OCI-LY3 (cell line): ENCODE measurements at regions not wholly inside any gene's neighbourhood (a gene's known extent, or its start where the extent isn't known, plus 50 kb on each side); places are given as distances from the start of the nearest gene placed in this dataset.
"Not testable (repeated sequence)": the region's sequence is repeated elsewhere in the genome, so short reads cannot be mapped to it uniquely, and the experiment has no call there.

Experiments used
- H2AFZ ChIP-seq: fragments of 200-600, 300-600 bp; shearing (Covaris generic); 2 replicates; pipeline ENCODE4 v1.6.0; 2014; ENCODE audit warnings: antibody characterized with exemption, low read depth, low read length
- H3K27ac ChIP-seq: fragments of 200-600, 300-600 bp; sonication (generic); 2 replicates; pipeline ENCODE4 v1.5.1; 2014; ENCODE audit warnings: mild to moderate bottlenecking, low read length, moderate library complexity, mixed read lengths
- H3K27me3 ChIP-seq: fragments of 200-600, 300-600 bp; sonication (generic); 2 replicates; pipeline ENCODE4 v1.6.1; 2014; ENCODE audit warnings: low read depth, low read length, mixed read lengths
- H3K36me3 ChIP-seq: fragments of 200-600, 300-600 bp; sonication (generic); replicated peaks from 2 replicates; pipeline ENCODE3; 2014; ENCODE audit warnings: low read depth, low read length, mixed read lengths
- H3K4me1 ChIP-seq: fragments of 300-600, 200-600 bp; sonication (generic); 2 replicates; pipeline ENCODE4 v1.6.1; 2014; ENCODE audit warnings: low read length, mixed read lengths
- H3K4me2 ChIP-seq: fragments of 200-600, 300-600 bp; sonication (generic); 2 replicates; pipeline ENCODE4 v1.6.1; 2014; ENCODE audit warnings: low read length, mixed read lengths
- H3K4me3 ChIP-seq: fragments of 300-600, 200-600 bp; sonication (generic); 2 replicates; pipeline ENCODE4 v1.5.1; 2014; ENCODE audit warnings: antibody characterized with exemption, mild to moderate bottlenecking, low read length, moderate library complexity
- H3K79me2 ChIP-seq: fragments of 300-600, 200-600 bp; shearing (Covaris generic); 2 replicates; pipeline ENCODE4 v1.6.1; 2014; ENCODE audit warnings: mild to moderate bottlenecking, low read length, mixed read lengths
- H3K9ac ChIP-seq: fragments of 300-600, 200-600 bp; shearing (Covaris generic); 2 replicates; pipeline ENCODE4 v1.6.0; 2014; ENCODE audit warnings: mild to moderate bottlenecking, low read length, moderate library complexity
- H3K9me3 ChIP-seq: fragments of 200-600, 300-600 bp; shearing (Covaris generic); 2 replicates; pipeline ENCODE4 v1.6.1; 2014; ENCODE audit warnings: low read length, mixed read lengths; ENCODE audit not compliant: insufficient read depth
- H4K20me1 ChIP-seq: fragments of 200-600, 300-600 bp; sonication (generic); 2 replicates; pipeline ENCODE4 v1.6.1; 2016; ENCODE audit warnings: low read length, mixed read lengths; ENCODE audit not compliant: insufficient read depth
- CTCF ChIP-seq: fragments of 200-600, 300-600 bp; sonication (generic); IDR thresholded peaks from 2 replicates; pipeline ENCODE4 v1.5.1; 2014; ENCODE audit warnings: antibody characterized with exemption, low read length, low read depth
- EZH2phosphoT487 ChIP-seq: fragments of 200-600 bp; shearing (Covaris generic); IDR thresholded peaks from 2 replicates; pipeline ENCODE4 v1.6.1; 2018; ENCODE audit warnings: antibody characterized with exemption, mixed run types, low read depth

DNA sequence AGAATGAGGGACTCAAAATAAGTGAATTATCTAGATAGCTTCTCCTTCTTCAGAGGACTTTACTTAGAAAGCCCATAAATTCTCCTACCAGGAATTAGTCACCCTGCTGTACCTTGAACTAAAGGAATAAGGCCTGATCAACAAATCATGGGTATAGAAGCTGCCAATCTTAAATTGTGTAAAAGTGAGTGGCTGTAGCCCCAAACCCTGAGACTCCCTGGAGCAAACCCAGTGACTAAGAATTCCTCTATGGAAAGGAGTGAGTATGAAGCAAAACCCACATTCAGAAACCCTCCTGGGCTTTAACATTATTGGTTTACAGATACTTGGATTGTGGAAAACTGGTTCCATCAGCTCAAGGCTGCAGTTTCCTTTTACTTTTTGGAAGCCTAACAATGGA is 285.8 kb upstream of the TBX18 start:
- Histone ChIP-seq H3K4me2 (no peak overlapping the region), H3K36me3 (no peaks in the 10 kb centered on the region), H3K27ac (no peak overlapping the region), H3K4me3 (no peak overlapping the region), H3K9me3 (no peaks in the 10 kb centered on the region), H4K20me1 (no peaks in the 10 kb centered on the region), H3K4me1 (no peaks in the 10 kb centered on the region), H3K9ac (no peak overlapping the region), H3K27me3 (no peaks in the 10 kb centered on the region), H2AFZ (no peak overlapping the region), H3K79me2 (no peaks in the 10 kb centered on the region)
- no peak for TF ChIP-seq EZH2phosphoT487
- no peak for TF ChIP-seq CTCF

DNA sequence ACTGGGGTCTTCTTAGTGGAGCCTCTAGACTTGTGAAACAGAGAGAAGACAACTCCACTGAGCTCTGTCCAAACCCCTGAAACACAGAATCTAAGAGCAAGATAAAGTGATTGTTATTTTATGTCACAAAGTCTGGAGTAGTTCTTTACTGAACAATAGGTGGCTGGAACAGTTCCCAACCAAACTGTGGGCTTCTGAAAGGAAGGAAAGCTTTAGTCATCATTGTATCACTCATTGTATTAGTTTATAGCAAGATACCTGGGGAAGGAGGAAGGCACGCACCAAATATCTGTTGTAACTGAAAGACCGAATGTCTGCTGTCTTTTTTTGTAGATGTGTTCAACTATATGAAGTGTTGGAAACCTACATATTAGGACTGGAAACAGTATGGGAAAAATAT is 284.9 kb upstream of the TBX18 start:
- H3K36me3 ChIP-seq, result no peaks in the 10 kb centered on the region

GRCh38 chr6:85047818-85048217 is 283.4 kb upstream of the TBX18 start:
- no peak overlapping the region for H3K4me2 ChIP-seq
- no peak overlapping the region for H3K4me3 ChIP-seq
- H4K20me1 ChIP-seq, result no peaks in the 10 kb centered on the region
- no peaks in the 10 kb centered on the region for H3K36me3 ChIP-seq
- H3K27me3 ChIP-seq, result no peaks in the 10 kb centered on the region
- no peaks in the 10 kb centered on the region for H3K79me2 ChIP-seq
- no peak overlapping the region for H3K9ac ChIP-seq
- H2AFZ ChIP-seq, result no peak overlapping the region
- H3K4me1 ChIP-seq, result no peaks in the 10 kb centered on the region
- no peaks in the 10 kb centered on the region for H3K9me3 ChIP-seq
- no peak for TF ChIP-seq CTCF
- no peak for TF ChIP-seq EZH2phosphoT487
- no peak overlapping the region for H3K27ac ChIP-seq

More for the DNA sequence above, 284.9 kb upstream of the TBX18 start:
- no peak overlapping the region for H3K9ac ChIP-seq
- H2AFZ ChIP-seq, result no peak overlapping the region
- H3K4me1 ChIP-seq, result no peaks in the 10 kb centered on the region
- no peaks in the 10 kb centered on the region for H4K20me1 ChIP-seq
- H3K27me3 ChIP-seq, result no peaks in the 10 kb centered on the region
- no peak overlapping the region for H3K27ac ChIP-seq
- H3K79me2 ChIP-seq, result no peaks in the 10 kb centered on the region
- no peak overlapping the region for H3K4me3 ChIP-seq
- no peak overlapping the region for H3K4me2 ChIP-seq
- TF ChIP-seq CTCF (no peak), EZH2phosphoT487 (no peak)
- H3K9me3 ChIP-seq, result no peaks in the 10 kb centered on the region

GRCh38 chr6:85045767-85046166 is 281.4 kb upstream of the TBX18 start:
- not testable (repeated sequence) for H3K79me2 ChIP-seq, H2AFZ ChIP-seq, H3K9me3 ChIP-seq, H4K20me1 ChIP-seq, H3K4me3 ChIP-seq, H3K27ac ChIP-seq, H3K27me3 ChIP-seq, H3K36me3 ChIP-seq, H3K9ac ChIP-seq, H3K4me2 ChIP-seq
- H3K4me1 ChIP-seq, result peaks cover 18% of the 10 kb centered on the region

DNA sequence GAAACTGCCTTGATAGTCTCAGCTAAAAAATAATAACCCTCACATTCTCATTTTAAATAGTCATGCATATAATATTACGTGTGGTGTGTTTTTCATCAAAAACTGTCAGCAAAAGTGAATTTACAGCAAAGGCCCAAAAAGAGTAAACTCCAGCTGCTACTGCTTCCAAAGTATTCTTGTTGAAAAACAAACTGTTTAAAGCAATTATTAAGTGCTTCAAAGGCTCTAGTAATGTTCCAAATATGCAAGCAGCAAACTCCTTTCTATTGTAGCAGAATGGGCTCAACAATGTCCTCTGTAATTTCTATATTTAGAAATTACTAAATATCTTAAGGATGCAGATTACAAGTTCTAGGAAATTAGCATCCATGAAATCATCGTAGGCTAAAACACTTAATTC is 280.0 kb upstream of the TBX18 start:
- no peak overlapping the region for H2AFZ ChIP-seq
- TF ChIP-seq EZH2phosphoT487 (no peak), CTCF (no peak)
- H3K27ac ChIP-seq, result no peak overlapping the region
- no peak overlapping the region for H3K4me3 ChIP-seq
- H3K4me1 ChIP-seq, result peaks cover 18% of the 10 kb centered on the region
- H3K9ac ChIP-seq, result no peak overlapping the region
- no peaks in the 10 kb centered on the region for H3K27me3 ChIP-seq
- no peaks in the 10 kb centered on the region for H3K36me3 ChIP-seq
- H3K4me2 ChIP-seq, result no peak overlapping the region
- H4K20me1 ChIP-seq, result no peaks in the 10 kb centered on the region
- H3K79me2 ChIP-seq, result no peaks in the 10 kb centered on the region
- H3K9me3 ChIP-seq, result no peaks in the 10 kb centered on the region
